ENCODE measurements at regions not wholly inside any gene's neighbourhood (a gene's known extent, or its start where the extent isn't known, plus 50 kb on each side); places are given as distances from the start of the nearest gene placed in this dataset.

DNA sequence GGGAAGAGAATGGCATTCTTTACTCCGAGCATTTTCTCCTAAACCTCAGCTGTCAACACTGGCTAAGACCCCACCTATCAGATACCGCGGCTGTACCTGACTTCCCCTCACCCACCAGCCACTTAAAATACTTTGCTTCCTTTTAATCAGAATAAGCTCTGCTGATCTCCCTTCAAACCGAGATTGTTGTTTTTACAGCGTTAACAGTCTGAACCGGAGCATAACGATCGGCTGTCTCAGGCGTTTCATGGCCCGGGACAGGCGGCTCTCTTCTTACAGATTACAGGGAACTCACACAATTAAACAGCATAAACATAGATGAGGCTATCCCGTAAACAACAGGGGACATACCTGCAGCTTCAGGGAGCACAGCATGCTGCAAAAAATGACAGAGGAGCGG lies 174.3 kb upstream of the RNF32 start:
- intact Hi-C loops (cut with micrococcal nuclease; ENCODE audit: unreplicated experiment) = no loop called here
- CTCF ChIA-PET = no interaction called here
- Mint-ChIP-seq H3K36me3 (ENCODE audit: insufficient read depth, unreplicated experiment) (no peaks in the 10 kb centered on the region), H3K27me3 (ENCODE audit: unreplicated experiment) (peaks cover 58% of the 10 kb centered on the region), H3K4me3 (ENCODE audit: low read depth, unreplicated experiment) (no peak overlapping the region), H3K4me1 (ENCODE audit: low read depth, unreplicated experiment) (no peaks in the 10 kb centered on the region), H3K9me3 (ENCODE audit: low read depth, unreplicated experiment) (no peaks in the 10 kb centered on the region), H3K27ac (ENCODE audit: unreplicated experiment) (no peak overlapping the region)
- BruUV-seq (replicated peaks) = no TSS peak
- TF ChIP-seq, protein P1, sequence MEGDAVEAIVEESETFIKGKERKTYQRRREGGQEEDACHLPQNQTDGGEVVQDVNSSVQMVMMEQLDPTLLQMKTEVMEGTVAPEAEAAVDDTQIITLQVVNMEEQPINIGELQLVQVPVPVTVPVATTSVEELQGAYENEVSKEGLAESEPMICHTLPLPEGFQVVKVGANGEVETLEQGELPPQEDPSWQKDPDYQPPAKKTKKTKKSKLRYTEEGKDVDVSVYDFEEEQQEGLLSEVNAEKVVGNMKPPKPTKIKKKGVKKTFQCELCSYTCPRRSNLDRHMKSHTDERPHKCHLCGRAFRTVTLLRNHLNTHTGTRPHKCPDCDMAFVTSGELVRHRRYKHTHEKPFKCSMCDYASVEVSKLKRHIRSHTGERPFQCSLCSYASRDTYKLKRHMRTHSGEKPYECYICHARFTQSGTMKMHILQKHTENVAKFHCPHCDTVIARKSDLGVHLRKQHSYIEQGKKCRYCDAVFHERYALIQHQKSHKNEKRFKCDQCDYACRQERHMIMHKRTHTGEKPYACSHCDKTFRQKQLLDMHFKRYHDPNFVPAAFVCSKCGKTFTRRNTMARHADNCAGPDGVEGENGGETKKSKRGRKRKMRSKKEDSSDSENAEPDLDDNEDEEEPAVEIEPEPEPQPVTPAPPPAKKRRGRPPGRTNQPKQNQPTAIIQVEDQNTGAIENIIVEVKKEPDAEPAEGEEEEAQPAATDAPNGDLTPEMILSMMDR (IDR thresholded peaks at IDR 0.05; ENCODE audit: unreplicated experiment) = no peak
- no peak for DNase-seq

DNA sequence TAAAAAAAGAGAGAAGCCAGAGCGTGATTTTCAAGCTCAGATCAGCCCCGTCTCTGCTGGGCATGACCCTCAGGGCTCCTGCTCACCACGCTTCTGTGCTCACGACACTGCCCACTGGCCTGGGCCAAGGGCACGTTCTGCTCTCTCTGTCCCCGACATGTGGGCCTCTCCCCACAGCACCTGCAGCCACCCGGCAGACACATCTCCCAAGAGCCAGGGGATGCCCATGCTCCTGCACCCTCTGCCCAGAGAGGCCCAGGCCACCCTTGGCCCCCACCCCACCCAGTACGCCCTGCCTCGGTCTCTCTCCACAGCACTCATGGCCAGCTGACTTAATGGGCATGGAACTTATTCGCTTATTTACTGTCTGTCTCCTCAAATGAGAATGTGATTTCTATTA lies 175.4 kb upstream of the RNF32 start:
- CTCF ChIA-PET = no interaction called here
- no peak overlapping the region for H3K4me3 Mint-ChIP-seq (ENCODE audit: low read depth, unreplicated experiment)
- H3K27me3 Mint-ChIP-seq (ENCODE audit: unreplicated experiment) = peaks cover 69% of the 10 kb centered on the region
- no peak for DNase-seq
- H3K4me1 Mint-ChIP-seq (ENCODE audit: low read depth, unreplicated experiment) = no peaks in the 10 kb centered on the region
- TF ChIP-seq, protein P1 (IDR thresholded peaks at IDR 0.05; ENCODE audit: unreplicated experiment) = no peak
- no peak overlapping the region for H3K27ac Mint-ChIP-seq (ENCODE audit: unreplicated experiment)
- intact Hi-C loops (cut with micrococcal nuclease; ENCODE audit: unreplicated experiment) = no loop called here
- no peaks in the 10 kb centered on the region for H3K9me3 Mint-ChIP-seq (ENCODE audit: low read depth, unreplicated experiment)
- no peaks in the 10 kb centered on the region for H3K36me3 Mint-ChIP-seq (ENCODE audit: insufficient read depth, unreplicated experiment)
- no TSS peak for BruUV-seq (replicated peaks)

DNA sequence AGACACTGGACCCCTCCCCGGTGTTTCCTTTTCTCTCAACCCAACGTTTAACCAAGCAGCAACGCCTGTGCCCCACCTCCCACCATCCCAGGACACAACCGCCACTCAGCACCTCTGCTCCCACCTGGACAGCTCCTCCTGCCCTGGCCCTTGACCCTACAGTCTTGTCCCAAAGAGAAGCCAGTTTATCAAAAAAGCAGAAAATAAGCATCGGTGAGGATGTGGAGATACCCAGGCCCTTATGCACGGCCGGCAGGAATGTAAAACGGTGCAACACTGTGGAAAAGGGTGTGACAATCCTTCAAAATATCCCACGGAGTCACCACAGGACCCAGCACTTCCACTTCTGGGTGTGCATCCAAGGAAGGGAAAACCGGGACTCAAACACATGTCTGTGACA lies 176.2 kb upstream of the RNF32 start:
- BruUV-seq (replicated peaks) = no TSS peak
- Mint-ChIP-seq H3K27ac (ENCODE audit: unreplicated experiment) (no peak overlapping the region), H3K4me3 (ENCODE audit: low read depth, unreplicated experiment) (no peak overlapping the region), H3K9me3 (ENCODE audit: low read depth, unreplicated experiment) (no peaks in the 10 kb centered on the region), H3K4me1 (ENCODE audit: low read depth, unreplicated experiment) (no peaks in the 10 kb centered on the region), H3K27me3 (ENCODE audit: unreplicated experiment) (peaks cover 76% of the 10 kb centered on the region), H3K36me3 (ENCODE audit: insufficient read depth, unreplicated experiment) (no peaks in the 10 kb centered on the region)
- no peak for DNase-seq
- CTCF ChIA-PET = no interaction called here
- TF ChIP-seq, protein P1 (IDR thresholded peaks at IDR 0.05; ENCODE audit: unreplicated experiment) = no peak
- intact Hi-C loops (cut with micrococcal nuclease; ENCODE audit: unreplicated experiment) = no loop called here

DNA sequence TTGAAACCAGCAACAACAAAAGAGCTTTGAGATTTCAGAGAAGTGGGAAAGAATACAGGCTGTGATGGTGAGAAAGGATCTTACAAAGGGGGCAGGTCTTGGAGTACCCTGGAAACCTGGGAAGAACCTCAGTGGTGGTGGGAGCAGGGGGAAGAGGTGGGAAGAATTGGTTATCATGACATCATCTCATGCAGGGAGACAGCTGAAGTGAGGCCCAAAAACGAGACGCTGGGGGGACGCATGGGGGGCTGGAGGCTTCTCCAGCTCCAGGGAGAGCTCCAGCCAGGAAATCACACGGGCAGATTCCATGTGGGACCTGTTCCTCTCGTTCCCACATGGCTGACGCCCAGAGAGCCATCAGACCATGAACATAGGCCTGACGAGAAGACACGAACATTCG lies 177.3 kb upstream of the RNF32 start:
- BruUV-seq (replicated peaks) = no TSS peak
- Mint-ChIP-seq H3K27me3 (ENCODE audit: unreplicated experiment) (peaks cover 87% of the 10 kb centered on the region), H3K4me3 (ENCODE audit: low read depth, unreplicated experiment) (no peak overlapping the region), H3K27ac (ENCODE audit: unreplicated experiment) (no peak overlapping the region), H3K9me3 (ENCODE audit: low read depth, unreplicated experiment) (peaks cover 4% of the 10 kb centered on the region), H3K36me3 (ENCODE audit: insufficient read depth, unreplicated experiment) (no peaks in the 10 kb centered on the region), H3K4me1 (ENCODE audit: low read depth, unreplicated experiment) (no peaks in the 10 kb centered on the region)
- TF ChIP-seq, protein P1 (IDR thresholded peaks at IDR 0.05; ENCODE audit: unreplicated experiment) = no peak
- CTCF ChIA-PET = no interaction called here
- intact Hi-C loops (cut with micrococcal nuclease; ENCODE audit: unreplicated experiment) = no loop called here
- no peak for DNase-seq
